Renal cortical epithelial cell (primary cell): ENCODE measurements at regions not wholly inside any gene's neighbourhood (a gene's known extent, or its start where the extent isn't known, plus 50 kb on each side); places are given as distances from the start of the nearest gene placed in this dataset.

Experiments
- DNase-seq: peaks from one replicate; pipeline ENCODE4 v3.0.0-alpha.2; 2011; ENCODE audit warnings: low read depth

GRCh38 chr2:239462191-239462515 is 61.3 kb upstream of the HDAC4 start:
- no peak for DNase-seq

GRCh38 chr2:239461291-239462190 is 60.7 kb upstream of the HDAC4 start:
- peak; percentile 72 for DNase-seq

- no peak for DNase-seq
These were observed 60.0 kb upstream of the HDAC4 start for GRCh38 chr2:239460780-239461179.

- no peak for DNase-seq
These were observed 58.8 kb upstream of the HDAC4 start for GRCh38 chr2:239459606-239460005.

GRCh38 chr2:239459056-239459455 is 58.2 kb upstream of the HDAC4 start:
- no peak for DNase-seq

GRCh38 chr2:239457586-239458445 is 57.0 kb upstream of the HDAC4 start:
- DNase-seq: no peak

GRCh38 chr2:239456940-239457339 is 56.1 kb upstream of the HDAC4 start:
- no peak for DNase-seq

GRCh38 chr2:239455436-239456203 is 54.8 kb upstream of the HDAC4 start:
- no peak for DNase-seq

GRCh38 chr2:239454507-239454906 is 53.7 kb upstream of the HDAC4 start:
- no peak for DNase-seq
